ENCODE measurements at regions not wholly inside any gene's neighbourhood (a gene's known extent, or its start where the extent isn't known, plus 50 kb on each side); places are given as distances from the start of the nearest gene placed in this dataset.

DNA sequence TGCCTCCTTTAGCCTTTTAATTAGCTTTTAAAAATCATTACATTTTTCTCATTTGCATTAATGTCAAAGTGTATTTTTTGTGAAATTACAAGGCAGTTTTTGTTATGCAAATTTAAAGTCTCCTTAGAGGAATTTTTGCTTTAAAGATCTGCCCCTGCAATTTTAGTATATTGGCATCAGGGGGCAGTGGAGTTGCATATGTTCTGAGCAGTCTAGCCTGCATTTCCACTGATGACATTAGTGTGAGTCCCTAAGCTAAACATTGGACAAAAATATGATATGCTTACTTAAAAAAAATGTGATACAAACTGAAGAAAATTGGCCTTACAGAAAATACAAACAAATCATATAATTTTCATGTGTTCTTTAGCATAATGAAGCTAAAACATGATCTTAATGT, 426.5 kb downstream of the SLC4A3 start:
- no peak for DNase-seq (ENCODE audit: low spot score)

DNA sequence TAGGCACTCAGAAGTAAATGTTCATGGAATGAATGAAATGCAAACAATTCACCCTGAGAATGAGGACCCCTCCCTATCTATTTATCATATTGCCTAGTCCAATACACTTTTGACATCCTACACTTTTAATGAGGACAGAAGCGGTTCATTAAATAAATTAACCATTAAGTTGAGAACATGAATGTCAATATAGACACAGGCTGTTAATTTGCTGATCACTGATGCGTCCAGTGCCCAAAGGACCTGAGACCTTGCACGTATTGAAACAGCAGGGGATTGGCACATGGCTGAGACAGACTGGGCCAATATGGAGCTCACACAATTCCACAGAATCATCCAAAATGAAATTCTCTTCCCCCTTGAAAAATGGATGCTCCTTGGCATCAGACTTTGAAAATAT, 430.0 kb downstream of the SLC4A3 start:
- no peak for DNase-seq (ENCODE audit: low spot score)

DNA sequence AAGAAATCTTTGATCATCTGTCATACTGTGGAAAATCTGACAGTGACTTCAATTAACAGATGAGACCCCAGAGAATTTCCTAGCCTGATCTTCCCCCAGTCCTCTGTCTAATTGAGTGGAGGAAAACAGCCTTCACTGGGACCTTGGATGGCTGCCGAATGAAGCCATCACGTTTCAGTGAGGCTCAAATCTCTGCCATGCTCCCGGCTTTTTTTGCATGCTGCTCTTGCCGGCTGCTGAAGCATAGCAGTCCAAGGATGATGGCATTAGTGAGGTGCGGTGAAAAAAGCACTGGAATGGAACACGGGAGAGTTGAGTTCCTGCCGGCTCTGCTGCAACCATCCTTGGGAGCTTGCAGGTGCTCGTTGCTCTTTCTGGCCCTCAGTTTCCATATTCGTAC, 430.5 kb downstream of the SLC4A3 start:
- no peak for DNase-seq (ENCODE audit: low spot score)

DNA sequence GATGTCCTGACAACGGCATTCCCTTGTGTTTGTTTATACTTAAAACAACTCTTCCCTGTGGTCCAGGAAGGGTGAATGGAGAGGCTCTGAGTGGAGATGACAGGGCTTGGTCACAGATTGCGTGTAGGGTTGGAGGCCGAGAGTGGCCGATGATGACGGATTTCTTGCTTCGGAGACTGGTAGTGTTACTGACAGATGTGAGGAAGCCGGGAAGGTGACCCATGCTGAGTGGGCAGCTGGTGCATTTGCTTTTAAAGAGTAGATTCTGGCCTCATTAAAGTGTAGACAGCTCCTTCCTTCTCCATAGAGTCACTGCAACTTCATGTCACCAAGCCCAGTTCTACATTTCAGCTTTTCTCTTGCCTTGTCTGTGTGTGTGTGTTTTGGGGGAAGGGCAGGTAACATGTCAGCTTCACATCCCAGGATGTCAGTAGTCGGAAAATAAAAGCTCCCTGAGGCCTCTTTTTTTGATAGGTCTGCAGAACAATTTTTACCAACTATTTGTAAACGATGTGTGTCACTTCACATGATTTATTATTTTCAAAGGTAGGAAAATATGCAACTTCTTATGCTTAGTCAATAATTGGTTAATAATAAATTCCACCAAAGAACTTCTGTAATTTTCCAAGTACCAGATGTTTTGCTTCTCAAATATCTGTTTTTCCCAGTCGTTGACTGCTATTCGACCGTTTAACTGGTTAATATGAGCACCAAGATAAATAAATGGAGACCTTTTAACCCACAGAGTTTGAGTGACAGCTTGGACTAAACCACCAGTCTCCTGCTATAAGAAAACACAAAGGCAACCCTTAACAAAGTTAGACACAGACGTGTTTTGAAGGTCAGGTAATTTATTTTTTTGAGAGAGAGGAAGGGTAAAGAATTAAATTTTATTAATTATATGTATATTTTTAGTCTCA, 436.9 kb downstream of the SLC4A3 start:
- DNase-seq (ENCODE audit: low spot score): no peak

DNA sequence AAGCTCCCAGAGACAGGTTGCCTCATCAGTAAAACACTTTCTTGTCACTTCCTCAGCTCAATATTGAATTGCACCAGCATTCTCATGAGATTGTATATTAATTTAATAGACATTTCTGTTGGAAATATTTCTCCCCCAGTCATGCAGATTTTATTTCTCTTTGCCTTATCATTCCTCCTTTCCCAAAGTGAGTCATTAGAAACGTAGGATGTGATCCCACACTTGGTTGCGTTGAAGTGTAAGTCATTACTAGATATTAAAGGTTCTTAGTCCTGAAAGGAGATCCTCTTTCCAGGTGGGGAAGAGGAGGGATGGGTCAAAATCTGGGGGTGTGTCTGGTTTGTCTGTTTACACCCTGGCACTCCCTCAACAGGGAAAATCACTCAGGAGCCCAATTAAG, 438.2 kb downstream of the SLC4A3 start:
- DNase-seq (ENCODE audit: low spot score): no peak

DNA sequence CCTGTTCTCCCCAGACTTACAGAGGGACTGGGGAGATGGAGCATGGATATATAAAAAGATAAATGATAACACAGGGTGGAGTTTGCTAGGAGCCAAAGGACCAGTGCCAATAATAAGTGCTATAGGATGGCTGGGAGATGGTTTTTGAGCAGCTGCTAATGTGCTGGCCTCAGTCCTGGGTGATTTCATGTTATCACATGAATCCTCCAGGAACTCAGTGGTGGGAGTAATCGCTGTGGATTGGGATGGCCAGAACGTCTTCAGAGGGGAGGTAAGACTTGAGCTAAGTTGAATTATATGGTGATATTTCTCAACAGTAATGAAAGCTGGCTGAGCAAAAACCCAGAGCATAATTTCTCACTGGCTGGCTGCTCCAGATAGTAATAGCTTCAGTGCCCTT, 441.4 kb downstream of the SLC4A3 start:
- no peak for DNase-seq (ENCODE audit: low spot score)

DNA sequence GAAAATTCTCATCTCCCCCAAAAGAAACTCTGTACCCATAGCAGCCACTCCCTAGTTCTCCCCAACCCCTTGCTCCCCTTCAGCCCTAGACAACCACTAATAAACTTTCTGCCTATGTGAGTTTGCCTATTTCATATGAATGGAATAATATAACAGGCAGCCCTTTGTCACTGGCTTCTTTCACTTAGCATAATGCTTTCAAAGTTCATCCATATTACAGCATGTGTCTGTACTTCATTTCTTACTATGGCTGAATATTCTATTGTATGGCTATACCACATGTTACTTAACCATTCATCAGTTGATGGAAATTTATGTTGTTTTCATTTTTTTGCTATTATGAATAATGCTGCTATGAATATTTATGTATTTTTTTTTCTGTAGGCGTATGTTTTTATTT, 442.9 kb downstream of the SLC4A3 start:
- DNase-seq (ENCODE audit: low spot score): no peak

DNA sequence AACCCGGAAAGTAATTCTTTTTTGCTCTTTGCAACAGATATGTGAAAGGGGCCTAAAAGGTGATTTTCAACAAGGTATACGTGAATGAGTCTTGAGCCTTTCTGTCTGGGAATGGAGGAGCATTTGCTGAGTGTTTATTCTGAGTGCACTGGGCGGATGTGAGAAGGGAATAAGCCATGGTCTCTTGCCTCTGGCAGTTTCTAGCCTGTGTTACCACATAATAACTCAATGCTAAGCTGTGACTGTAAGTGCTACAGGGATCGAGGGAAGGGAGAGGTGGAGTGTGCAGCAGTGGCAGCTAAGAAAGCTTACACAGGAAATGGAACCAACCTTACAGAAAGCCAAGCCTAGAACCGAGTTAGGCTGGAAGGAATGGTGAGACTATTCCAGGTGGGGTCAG, 444.3 kb downstream of the SLC4A3 start:
- no peak for DNase-seq (ENCODE audit: low spot score)

DNA sequence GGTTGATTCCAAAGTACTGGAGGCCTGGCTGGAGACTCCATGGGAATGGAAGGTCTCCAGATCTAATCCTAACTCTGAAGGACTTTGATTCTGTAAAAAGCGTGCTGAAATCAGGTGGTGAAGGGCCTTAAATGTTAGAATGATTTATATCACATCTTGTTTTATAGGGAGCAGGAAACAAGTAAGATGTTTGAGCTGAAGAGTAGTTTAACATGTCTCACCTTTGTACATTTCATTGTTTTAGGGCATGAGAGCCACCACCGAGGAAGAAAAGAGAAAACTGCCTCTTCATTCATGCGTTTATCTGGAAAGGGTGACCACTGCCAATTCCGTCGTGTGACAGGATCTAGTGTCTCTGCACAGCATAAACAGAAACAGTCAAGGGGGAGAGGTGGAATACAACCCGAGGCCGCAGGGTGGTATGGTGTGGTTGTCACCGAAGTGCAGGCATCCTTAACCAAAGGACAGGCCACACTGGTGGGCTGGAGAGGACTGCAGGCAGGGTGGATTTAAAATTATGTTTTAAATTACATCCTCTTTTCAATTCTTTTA, 445.3 kb downstream of the SLC4A3 start:
- DNase-seq (ENCODE audit: low spot score): no peak

DNA sequence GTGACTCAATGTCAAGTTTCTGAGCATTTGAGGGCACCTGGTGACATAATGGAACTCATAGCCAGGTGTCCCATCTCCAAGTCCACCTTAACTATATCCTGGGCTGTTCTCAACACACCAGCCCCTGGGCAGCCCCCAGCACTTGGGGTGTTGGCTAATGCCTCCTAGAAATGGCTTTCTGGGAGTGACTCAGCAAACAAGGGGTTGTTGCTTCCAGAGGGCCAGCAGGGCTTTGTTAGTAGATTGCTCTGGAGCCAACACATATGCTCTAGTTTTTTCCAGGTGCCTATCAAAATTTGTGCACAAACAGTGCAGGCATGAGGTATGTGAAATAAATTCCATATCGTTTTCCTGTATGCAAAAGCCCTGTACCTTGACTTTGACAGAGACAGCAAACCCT, 448.4 kb downstream of the SLC4A3 start:
- DNase-seq (ENCODE audit: low spot score): no peak

DNA sequence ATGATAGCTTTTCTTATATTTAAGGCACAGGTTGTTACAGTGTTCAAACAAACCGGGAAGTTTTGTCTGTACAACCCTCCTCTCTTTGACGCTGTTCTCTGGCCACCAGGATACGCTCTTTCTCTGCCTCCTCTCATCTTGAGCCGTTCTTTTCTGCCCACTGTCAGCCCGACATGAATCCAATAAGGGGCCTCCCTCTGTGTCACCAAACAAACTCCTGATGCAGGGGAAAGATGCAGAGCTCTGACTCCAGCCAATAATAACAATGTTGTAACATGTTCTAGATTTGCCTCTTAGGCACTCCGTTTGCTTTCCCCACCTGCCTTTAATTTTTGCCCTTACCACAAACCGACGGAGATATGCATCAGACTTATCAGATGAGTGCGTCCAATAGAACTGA, 449.3 kb downstream of the SLC4A3 start:
- peak; percentile 16 for DNase-seq (ENCODE audit: low spot score)

DNA sequence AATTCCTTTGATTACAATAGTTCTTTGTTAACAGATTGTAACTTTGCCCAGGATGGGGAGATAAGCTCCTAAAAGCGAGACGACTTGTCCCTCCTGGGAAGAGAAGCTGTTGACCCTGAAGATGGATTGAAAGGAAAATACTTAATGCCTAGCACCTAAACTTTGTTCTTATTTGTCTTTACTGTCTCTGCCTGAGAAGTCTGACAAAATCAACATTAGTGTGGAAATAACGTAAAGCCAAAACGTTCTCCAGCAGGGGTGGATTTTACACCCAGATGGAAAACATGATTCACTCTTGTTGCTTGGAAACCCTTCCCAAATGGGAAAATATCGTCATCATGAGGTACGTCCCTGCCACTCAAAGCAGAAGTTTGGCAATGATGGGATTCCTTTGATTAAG, 450.1 kb downstream of the SLC4A3 start:
- peak; percentile 37 for DNase-seq (ENCODE audit: low spot score)

DNA sequence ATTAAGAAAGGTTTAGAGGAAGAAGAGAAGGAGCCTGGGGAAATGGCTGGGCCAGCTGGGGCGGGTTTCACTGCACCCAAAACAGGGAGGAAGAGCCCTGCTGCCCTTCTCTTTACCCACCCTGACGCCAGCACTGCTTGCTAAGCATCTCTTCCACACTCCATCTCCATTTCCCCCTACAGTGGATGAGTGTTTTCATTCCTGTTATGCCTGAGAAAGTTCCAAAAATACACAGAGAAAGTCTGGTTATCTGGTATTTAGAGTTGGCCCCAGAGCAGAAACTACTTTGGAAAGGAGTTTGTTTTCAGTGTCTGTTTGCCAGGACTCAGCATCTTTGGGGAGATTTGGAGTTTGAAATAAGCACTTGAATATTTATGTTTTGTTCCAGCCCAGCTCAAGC, 451.0 kb downstream of the SLC4A3 start:
- no peak for DNase-seq (ENCODE audit: low spot score)

DNA sequence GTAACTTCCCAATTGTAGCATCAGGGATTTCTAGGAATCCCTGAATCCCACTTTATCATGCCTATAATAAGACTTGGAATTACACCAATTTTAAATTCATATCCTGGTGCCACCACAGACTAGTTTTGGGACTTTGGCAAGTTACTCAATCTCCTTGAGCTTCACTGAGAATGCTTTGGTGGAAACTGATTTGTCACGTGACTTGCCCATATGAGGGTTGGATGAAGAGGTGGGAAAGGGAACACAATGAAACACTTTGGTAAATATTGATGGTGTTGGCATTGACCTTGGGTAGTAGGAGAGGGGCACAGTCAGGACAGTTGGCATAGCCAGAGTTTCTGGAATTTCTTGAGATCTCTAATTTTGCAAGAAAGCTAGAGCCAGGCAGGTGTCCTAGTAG, 452.2 kb downstream of the SLC4A3 start:
- DNase-seq (ENCODE audit: low spot score): no peak

DNA sequence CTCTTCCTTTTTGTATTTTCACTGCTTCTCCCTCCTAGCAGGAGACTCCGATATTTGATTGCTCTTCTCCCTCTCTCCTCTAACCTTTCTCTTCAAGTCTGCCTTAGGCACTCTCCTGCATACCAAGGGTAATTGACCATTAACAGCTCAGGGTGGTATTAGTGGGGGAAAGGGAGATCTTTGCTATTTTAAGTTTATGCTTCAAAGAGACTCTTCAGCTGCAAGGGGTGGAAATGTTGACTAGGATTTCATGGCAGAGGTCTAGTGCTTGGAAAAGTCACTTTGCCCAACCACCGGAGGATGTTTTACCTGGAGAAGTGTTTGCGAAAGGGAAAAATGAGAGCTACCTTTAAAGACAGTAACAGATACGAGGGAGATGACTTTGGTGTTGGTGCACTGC, 453.7 kb downstream of the SLC4A3 start:
- no peak for DNase-seq (ENCODE audit: low spot score)

DNA sequence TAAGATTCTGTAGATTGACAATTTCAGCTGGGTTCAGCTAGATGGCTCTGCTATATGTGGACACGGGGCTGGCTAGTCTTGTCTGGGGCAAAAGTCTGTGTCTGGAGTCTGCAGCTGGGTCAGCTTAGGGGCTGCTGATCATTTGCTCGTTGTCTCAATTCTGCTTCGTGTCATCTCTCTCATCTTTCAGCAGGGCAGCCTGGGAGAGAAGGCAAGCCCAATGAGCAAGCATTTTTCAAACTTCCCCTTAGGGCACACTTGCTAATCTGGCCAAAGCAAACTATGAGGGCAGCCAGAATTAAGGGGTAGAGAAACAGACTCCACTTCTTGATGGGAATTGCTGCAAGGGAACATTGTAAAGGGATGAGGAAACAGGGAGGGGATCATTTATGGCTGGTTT, 462.6 kb downstream of the SLC4A3 start:
- no peak for DNase-seq (ENCODE audit: low spot score)

DNA sequence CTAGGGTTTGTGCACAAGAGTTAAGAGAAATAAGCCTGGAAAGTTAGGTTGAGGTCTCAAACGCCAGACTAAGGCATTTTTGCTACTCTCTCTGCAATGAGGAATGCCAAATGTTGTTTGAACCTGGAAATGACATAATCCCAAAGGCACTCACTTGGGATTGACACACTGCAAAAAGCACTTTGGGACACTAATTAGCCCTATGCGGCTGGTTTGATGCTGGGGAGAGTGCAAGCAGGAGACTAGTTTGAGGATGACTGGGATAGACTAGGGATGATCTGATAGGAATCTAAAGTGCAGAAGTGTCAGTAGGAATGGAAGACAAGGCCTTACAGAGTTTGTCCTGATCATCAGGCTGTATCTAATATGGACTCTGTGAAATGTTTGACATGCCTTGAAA, 469.0 kb downstream of the SLC4A3 start:
- DNase-seq (ENCODE audit: low spot score): no peak

DNA sequence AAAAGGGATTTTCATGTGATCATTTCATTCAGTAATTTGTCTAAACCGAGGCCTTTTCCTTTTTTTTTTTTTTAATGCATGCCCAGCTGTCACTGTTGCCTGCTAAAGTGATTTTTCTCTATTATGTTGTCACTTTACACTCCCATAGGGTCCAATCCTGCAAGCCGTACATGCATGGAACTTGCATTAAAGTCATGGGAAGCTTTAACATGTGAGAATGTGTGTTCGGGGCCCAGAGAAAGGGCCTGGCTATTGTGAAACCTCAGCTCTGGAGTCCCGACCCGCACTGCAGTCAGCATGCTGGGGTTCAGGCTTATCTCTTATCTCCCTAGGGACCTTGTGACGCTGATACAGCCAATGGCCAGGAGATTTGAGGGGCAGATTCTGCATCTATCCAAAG, 474.6 kb downstream of the SLC4A3 start:
- no peak for DNase-seq (ENCODE audit: low spot score)

DNA sequence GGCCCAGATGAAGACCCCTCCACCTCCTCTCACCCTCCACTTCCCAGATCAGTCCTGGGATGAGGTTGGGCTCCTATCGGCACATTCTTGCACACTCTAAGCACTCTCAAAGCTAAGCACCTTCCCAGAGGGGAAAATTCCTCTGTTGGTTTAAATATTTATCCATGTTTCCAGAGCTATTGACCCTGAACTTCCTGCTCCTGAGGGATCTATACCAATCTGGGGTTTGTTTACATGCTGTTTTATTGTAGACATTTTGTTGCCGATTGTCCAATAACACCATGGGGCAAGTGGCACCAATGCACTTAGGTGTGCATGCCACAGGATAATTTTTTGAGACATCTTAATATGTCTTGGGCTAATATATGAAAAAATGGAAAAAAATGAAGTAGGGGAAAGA, 476.2 kb downstream of the SLC4A3 start:
- DNase-seq (ENCODE audit: low spot score): no peak

DNA sequence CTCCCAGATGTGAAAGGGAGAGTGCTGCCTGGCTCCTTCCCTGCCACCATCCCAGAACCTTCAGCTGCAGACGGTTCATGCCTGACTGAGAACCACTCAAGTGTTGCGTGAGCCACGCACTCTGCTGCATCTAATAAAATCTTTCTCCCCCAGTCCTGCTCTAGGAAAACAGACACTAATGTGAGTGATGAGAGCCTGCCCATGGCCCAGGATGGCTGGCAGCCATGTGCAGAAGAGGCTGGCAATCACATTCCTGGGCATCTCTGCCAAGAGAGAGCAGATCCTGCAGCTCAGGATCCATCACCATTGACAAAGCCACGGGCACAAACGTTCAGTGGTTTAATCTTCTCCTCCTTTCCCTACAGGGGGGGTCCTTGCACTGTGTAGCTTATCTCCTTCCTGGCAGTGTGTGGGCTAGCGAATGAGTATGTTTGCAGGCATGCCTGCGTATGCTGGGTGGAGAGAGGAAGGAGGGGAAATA, 477.5 kb downstream of the SLC4A3 start:
- DNase-seq (ENCODE audit: low spot score): peak; percentile 58

DNA sequence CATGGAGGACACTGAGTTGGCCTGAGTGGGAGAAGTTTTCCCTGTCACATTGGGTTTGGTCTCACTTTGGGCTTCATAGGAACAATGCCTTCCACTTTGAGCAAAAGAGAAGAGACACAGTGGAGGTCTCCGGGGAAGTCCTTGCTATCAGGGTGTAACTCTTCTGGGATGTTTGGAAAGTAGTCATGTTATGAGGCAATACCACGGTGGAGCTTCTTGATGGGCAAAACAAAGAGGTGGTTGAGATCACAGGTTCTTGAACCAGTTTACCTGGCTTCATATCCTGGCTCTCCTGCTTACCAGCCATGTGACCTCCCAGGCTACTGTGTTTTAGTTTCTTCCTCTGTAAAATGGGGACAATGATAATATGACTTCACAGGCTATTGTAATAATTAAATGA, 478.6 kb downstream of the SLC4A3 start:
- no peak for DNase-seq (ENCODE audit: low spot score)

DNA sequence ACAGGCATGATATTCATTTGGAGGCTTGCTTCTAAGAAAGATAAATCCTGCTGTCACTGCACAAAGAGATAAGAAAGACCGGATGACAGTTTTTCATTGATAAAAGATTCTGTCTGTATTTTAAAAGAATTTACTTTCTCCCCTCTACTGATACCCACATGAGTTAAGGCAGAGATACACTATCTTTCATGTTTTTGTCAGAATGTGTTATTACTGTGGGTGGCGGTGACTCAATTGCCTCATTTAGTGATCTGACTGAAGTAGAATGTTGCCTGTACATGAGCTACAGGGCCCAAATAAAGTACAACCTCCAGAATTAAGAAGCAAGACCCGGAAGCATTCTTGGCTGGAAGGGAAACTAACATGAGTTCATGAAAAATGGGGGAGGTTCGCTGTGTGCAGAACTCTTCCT, 480.0 kb downstream of the SLC4A3 start:
- no peak for DNase-seq (ENCODE audit: low spot score)

DNA sequence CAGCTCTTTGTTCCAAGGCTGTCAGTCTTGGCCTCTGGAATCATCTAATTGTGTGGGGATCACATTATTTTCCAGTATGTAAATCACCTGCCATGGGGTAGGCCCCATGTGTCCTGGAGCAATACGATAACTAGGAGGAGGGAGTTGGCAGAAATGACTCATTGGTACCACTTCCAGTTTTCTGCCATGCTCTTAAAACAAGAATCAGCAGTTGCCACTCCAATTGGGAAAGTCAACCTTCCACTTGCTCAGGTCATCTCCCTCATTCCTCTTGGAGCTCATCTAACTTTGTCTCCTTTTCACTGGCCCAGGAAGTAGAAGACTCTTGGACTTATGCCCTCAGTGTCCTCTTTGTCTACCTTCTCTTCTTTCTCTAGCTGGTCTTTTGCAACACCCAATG, 487.0 kb downstream of the SLC4A3 start:
- DNase-seq (ENCODE audit: low spot score): no peak

DNA sequence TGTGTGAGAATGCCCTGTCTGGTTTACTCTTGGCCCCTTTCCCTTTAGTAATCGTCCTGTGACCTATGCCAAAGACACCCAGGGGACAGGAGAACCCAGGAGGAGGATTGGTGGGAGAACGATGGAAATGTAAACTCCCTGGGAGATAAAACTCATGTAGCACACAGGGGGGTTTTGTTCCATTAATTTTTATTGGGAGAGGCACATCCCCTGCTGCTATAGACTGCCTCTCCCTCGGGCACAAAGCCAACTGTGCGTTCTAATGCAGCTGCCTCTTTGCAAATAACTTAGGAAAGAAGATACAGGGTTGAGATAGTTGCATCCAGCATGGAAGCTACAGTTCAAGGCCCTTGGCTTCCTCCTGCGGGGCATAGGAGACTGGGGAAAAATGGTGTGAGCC, 489.6 kb downstream of the SLC4A3 start:
- DNase-seq (ENCODE audit: low spot score): no peak

All from COLO829 (cell line).